Cardiac muscle cell (in vitro differentiated cells and primary cell): ENCODE measurements at regions not wholly inside any gene's neighbourhood (a gene's known extent, or its start where the extent isn't known, plus 50 kb on each side); places are given as distances from the start of the nearest gene placed in this dataset.

Experiments
- DNase-seq, 2 donors: peaks; one replicate each; pipeline versions ENCODE4 v3.0.0 to v3.0.0-alpha.2; 2010 to 2017; ENCODE audit warnings: low read depth in 1 of 2, low spot score in 1 of 2
- H3K27ac ChIP-seq: fragments of 200-600 bp; sonication (generic); 2 replicates; pipeline ENCODE4 v1.5.1; 2016
- H3K27me3 ChIP-seq: fragments of 200-600 bp; sonication (generic); 2 replicates; pipeline ENCODE4 v1.6.0; 2016; ENCODE audit warnings: control low read depth
- H3K36me3 ChIP-seq: fragments of 200-600 bp; sonication (generic); 2 replicates; pipeline ENCODE4 v1.5.1; 2016; ENCODE audit warnings: control low read depth
- H3K4me1 ChIP-seq: fragments of 200-600 bp; sonication (generic); 2 replicates; pipeline ENCODE4 v1.8.1; 2017; ENCODE audit warnings: low read depth, mild to moderate bottlenecking, mixed run types
- H3K4me3 ChIP-seq: fragments of 200-600 bp; sonication (generic); 2 replicates; pipeline ENCODE4 v1.5.1; 2016; ENCODE audit warnings: mild to moderate bottlenecking
- H3K9me3 ChIP-seq: fragments of 200-600 bp; sonication (generic); 2 replicates; pipeline ENCODE4 v1.5.1; 2017; ENCODE audit warnings: low read depth, mild to moderate bottlenecking, control low read depth
- TF ChIP-seq, protein P1 (sequence below): IDR thresholded peaks from 2 replicates; pipeline ENCODE4 v1.5.1; 2012; ENCODE audit warnings: low read depth, mild to moderate bottlenecking, low read length

DNA sequence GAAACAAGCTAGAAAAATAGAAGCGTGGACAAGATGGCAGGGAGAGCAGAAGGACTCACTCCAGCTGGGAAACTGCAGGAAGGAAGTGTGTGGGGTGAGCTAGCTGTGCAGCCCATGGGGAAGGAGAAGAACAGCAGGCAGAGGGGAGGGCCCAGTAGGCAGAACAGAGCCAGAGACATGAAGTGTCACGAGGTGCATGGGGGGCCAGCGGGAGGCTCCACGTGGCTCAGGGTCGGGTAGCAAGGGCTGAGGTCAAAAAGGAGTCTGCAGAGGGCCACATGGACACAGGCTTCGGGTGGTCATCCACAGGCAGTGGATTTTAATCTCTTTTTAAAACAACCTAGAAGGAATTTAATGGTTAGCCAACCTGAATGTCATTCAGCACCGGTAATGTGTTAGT lies 669.0 kb downstream of the BCL11B start:
- Histone ChIP-seq H3K4me1 (no peaks in the 10 kb centered on the region), H3K36me3 (no peaks in the 10 kb centered on the region), H3K27me3 (no peaks in the 10 kb centered on the region), H3K27ac (no peak overlapping the region), H3K9me3 (no peaks in the 10 kb centered on the region), H3K4me3 (no peak overlapping the region)
- DNase-seq: no peak
- TF ChIP-seq, protein P1, sequence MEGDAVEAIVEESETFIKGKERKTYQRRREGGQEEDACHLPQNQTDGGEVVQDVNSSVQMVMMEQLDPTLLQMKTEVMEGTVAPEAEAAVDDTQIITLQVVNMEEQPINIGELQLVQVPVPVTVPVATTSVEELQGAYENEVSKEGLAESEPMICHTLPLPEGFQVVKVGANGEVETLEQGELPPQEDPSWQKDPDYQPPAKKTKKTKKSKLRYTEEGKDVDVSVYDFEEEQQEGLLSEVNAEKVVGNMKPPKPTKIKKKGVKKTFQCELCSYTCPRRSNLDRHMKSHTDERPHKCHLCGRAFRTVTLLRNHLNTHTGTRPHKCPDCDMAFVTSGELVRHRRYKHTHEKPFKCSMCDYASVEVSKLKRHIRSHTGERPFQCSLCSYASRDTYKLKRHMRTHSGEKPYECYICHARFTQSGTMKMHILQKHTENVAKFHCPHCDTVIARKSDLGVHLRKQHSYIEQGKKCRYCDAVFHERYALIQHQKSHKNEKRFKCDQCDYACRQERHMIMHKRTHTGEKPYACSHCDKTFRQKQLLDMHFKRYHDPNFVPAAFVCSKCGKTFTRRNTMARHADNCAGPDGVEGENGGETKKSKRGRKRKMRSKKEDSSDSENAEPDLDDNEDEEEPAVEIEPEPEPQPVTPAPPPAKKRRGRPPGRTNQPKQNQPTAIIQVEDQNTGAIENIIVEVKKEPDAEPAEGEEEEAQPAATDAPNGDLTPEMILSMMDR: no peak

GRCh38 chr14:98605043-98605442 lies 667.0 kb downstream of the BCL11B start:
- Histone ChIP-seq H3K4me1 (no peaks in the 10 kb centered on the region), H3K27ac (no peak overlapping the region), H3K36me3 (no peaks in the 10 kb centered on the region), H3K27me3 (no peaks in the 10 kb centered on the region), H3K9me3 (no peaks in the 10 kb centered on the region), H3K4me3 (no peak overlapping the region)
- DNase-seq: no peak
- TF ChIP-seq, protein P1: no peak

DNA sequence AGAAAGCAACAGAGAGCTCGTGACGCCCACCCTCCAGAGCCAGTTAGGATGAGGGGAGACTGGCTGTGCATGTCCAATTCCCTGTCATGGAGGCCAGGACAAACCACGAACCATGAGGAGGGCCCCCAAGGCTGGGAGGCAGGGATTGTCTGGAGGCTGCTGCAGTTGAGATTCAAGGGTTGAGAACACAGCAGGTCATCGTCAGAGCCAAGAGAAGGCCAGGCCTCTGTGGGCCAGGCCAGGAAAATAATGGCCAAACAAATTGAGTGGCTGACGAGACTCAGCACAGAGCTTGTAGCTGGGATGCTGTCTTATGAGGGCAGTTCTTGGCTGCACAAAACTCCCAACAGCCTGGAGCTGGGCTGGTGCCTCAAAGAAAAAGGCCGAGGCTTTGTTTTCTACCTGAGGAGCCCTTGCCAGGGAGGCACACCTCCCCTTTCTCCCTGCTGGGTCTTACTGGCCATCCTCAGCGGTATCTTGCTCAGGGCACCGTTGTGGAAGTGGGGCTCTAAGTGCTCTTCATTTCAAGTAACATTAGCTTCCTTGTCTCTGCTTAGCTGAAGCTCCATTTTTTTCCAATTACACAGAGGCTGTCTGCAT lies 665.9 kb downstream of the BCL11B start:
- no peaks in the 10 kb centered on the region for H3K9me3 ChIP-seq
- TF ChIP-seq, protein P1: no peak
- no peaks in the 10 kb centered on the region for H3K4me1 ChIP-seq
- no peak overlapping the region for H3K27ac ChIP-seq
- no peaks in the 10 kb centered on the region for H3K27me3 ChIP-seq
- H3K36me3 ChIP-seq: no peaks in the 10 kb centered on the region
- H3K4me3 ChIP-seq: no peak overlapping the region
- DNase-seq: no peak

- H3K27me3 ChIP-seq: no peaks in the 10 kb centered on the region
- TF ChIP-seq, protein P1: no peak
- H3K4me1 ChIP-seq: no peaks in the 10 kb centered on the region
- H3K9me3 ChIP-seq: no peaks in the 10 kb centered on the region
- H3K4me3 ChIP-seq: no peak overlapping the region
- H3K27ac ChIP-seq: no peak overlapping the region
- DNase-seq: no peak
- H3K36me3 ChIP-seq: no peaks in the 10 kb centered on the region
Measured at GRCh38 chr14:98606816-98607215, 665.2 kb downstream of the BCL11B start.

GRCh38 chr14:98607341-98607910 lies 664.6 kb downstream of the BCL11B start:
- no peak overlapping the region for H3K27ac ChIP-seq
- H3K4me3 ChIP-seq: no peak overlapping the region
- H3K36me3 ChIP-seq: no peaks in the 10 kb centered on the region
- no peaks in the 10 kb centered on the region for H3K27me3 ChIP-seq
- TF ChIP-seq, protein P1: no peak
- H3K4me1 ChIP-seq: peaks cover 1% of the 10 kb centered on the region
- no peak for DNase-seq
- H3K9me3 ChIP-seq: no peaks in the 10 kb centered on the region
